ENCODE measurements at regions not wholly inside any gene's neighbourhood (a gene's known extent, or its start where the extent isn't known, plus 50 kb on each side); places are given as distances from the start of the nearest gene placed in this dataset.

DNA sequence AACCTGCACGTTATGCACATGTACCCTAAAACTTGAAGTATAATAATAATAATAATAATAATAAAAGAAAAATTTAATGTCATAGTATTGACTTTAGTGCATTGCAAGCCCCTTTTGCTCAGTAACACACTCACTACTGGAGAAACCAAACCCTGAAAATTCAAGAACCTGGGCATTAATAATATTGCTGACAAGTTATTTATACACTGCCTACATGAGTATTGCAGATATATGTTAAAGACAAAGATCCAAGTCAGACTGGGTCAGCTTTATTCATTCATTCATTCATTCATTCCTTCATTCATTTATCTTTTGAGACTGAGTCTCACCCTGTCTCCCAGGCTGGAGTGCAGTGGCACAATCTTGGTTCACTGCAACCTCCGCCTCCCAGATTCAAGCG, 1711.2 kb downstream of the TP53TG3F start:
- DNase-seq (ENCODE audit: low read depth), result no peak

DNA sequence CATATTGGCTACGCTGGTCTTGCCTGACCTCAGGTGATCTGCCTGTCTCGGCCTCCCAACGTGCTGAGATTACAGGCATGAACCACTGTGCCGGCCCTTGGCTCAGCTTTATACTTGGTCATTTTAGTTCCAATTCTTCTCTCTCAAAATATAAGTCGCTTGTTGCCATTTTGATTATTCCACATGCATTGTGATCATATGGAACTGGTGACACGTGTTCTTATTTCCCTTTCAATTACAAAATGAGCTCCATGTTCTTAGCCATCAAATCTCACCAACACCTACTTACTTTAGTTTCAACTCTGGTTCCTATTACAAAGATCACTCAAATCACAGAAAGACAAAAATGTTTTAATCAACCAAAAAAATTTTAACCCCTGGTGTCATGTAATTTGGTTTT, 1711.7 kb downstream of the TP53TG3F start:
- DNase-seq (ENCODE audit: low read depth), result no peak

DNA sequence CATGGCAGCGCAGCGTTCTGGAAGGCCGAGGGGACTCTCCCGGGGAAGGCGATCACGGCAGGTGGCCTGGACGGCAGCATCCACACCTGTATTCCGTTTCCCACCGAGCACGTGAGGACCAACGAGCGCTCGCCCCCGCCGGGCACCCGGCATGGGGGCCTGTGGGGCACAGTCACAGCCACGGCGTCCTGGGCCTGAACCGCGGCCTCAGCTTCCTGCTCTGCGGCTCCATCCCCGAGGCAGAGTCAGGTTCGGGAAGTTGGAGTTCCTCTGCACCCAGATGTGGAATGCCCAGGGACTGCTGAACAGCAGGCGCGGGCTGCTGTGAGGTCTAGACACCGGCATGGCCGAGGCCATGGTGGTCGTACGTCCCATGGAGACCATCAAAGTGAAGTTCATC, 1713.9 kb downstream of the TP53TG3F start:
- DNase-seq (ENCODE audit: low read depth), result no peak

DNA sequence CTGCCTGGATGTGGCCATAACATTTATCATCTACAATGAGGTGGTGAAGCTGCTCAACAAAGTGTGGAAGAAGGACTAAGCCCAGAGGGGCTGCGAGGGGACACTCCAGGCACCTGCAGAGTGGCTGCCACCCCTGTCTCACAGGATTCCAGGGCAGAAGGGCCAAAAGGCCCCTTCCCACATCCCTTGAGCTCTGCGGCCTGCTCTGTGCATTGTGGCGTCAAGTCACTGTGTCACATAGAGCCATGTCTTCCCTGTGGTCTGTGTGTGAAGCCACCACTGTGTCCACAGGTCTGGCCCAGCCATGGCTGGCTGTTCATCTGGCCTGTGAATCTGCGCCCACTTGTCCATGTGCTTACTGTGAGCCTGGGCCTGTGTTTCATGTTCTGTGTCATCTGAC, 1714.6 kb downstream of the TP53TG3F start:
- DNase-seq (ENCODE audit: low read depth), result no peak

DNA sequence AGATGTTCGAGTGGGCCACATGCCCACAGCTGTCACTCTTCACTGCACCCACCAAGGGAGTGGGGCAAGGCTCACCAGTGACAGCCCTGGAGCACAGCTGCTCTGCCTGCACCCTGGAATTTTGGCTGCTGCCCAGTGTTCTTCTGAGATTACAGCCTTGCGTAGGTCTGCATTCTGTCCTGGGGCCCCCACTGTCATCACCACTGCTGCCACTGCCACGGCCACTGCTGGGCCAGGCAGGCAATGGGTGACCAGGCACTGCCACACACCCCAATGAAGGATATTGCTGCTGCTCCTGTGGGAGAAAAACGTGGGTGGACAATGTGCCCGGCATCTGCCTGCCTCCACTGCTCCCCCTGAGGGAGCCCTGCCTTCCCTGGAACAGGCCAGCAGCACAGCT, 1717.0 kb downstream of the TP53TG3F start:
- no peak for DNase-seq (ENCODE audit: low read depth)

DNA sequence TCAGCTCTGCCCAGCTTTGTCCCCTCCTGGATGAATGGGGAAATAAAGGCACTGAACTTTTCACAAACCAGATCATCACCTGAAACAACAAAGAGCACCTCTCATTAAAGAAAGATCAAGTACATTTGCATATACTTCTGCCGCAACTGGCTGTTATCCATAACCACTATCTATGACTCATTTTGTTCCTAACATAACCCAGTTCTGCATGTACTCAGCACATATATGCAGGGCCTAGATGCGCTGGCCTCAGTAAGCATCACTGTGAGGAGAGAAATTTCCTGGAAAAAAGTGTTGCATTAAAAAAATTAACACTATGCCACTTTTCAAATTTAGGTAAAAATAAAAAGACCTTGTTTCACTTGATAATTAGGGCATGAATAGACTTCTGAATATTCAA, 1718.4 kb downstream of the TP53TG3F start:
- no peak for DNase-seq (ENCODE audit: low read depth)

DNA sequence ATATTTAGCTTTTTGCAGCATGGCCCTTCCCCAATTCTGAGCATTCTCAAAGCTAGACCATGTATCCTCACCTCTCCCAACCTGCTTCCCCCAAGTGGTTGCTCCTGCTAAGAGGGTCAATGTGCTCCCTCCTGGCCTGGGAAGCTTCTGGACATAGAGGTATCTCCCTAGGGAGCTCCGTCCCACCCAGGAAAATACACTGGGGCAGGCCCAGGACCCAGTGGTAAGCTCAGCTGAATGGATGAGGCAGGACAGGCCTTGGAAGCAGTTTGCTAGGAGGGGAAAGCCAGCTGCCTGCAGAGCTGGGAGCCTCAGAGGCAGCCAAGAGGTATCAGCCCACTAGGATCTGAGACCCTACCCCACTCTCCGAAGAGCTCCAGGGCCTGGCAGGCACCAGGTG, 1721.6 kb downstream of the TP53TG3F start:
- no peak for DNase-seq (ENCODE audit: low read depth)

DNA sequence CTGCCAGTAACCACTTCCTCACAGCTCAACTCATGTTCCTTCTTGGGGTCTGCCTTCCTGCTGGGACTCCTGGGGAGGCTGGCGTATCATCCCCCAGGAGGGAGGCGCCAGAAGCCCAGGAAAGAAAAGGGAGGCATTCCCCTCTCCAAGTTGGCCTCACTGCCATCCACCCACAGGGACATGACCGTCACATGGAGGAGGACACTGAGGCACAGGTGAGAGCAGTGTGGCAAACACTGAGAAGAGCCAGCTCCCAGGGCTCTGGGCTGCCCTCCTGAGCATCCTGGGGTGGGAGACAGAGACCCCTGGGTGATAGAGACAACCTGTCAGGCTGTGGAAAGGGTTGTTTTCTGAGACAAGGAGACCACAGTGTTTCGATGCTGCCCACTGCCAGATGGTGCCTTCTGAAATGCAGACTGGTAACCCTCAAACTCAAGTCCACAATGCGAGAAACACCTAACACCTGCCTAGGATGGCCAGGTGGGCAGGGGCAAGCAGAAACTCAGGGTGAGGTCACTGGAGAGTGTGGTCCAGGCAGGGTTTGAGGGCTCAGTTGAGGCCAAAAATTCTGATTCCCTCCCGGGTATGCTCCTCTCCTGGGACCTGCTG, 1722.1 kb downstream of the TP53TG3F start:
- DNase-seq (ENCODE audit: low read depth), result no peak

DNA sequence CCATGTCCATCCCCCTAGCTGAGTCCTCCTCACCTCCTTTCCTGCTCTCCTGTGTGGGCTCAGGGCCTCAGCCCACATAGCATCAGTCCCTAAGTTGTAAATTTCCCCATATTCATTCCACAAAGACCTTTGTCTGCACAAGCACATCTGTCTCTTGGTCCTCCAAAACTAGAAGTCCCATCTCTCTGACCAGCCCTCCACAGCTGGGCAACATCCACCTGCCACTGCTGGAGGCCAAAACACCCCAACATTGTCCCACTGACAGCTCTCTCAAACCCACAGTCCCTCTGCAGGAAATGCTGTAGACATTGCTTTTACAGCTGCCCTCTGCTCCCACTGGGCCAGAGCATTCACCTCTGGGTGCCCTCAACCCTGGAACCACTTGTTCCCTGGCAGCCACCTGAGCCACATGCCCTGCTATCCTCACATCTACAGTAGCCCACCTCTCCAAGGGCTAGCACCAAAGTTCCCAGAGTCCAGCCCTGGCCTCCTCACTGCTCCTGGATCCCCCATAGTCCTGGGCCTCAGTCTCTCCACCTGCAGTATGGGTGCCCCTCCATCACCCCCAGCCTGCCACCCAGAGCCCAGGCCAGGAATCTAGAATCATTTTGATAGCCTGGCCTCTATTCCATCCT, 1722.7 kb downstream of the TP53TG3F start:
- no peak for DNase-seq (ENCODE audit: low read depth)

DNA sequence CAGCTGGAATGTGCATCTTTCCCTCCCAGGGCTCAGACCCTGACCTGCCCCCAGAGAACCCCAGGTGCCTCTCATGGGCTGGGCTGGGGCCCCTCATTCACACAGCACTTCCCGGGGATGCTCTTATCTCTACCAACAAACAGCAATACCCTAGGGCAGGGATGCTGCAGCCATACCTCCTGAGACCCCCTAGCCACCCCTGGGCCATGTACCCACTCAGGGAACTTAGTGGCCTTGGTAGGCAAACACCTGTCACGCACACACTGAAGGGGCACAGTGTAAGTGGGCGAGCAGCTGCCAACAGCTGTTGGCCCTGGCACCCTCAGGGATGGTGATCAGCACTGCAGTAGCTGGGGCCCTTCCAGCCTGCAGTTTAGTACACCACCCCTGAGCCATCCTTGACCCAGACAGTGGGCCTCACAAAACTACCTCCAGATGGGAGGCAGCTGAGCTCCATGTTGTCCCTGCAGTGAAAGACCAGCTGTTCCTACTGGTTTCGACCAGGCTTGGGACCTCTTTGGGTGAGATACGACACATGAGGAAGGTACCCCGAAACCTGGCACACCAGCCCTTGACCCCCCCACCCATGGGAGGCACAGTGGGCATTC, 1723.6 kb downstream of the TP53TG3F start:
- no peak for DNase-seq (ENCODE audit: low read depth)

DNA sequence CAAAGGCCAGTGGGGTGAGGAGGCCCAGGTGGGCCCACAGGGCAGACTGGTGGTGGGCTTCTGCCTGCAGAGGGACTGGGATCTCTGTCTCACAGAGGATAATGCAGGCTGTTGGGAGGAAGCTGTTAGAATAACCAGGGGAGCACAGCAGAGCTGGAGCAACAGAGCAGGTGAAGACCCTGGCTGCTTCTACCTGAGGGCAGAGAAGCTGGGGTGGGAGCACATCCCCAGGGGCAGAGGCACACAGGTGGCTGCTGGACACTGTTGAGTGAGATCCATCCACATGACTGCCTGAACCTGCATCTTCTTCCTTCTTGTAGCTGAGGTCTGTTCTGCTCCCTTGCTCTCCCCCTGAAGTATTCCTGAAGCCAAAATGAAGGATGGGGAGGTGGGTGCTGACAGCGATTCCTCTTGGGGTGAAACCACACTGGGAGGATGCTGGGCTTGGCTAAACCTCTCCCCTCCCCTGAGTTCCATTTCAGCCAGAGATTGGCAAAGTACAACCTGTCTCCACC, 1725.0 kb downstream of the TP53TG3F start:
- no peak for DNase-seq (ENCODE audit: low read depth)

DNA sequence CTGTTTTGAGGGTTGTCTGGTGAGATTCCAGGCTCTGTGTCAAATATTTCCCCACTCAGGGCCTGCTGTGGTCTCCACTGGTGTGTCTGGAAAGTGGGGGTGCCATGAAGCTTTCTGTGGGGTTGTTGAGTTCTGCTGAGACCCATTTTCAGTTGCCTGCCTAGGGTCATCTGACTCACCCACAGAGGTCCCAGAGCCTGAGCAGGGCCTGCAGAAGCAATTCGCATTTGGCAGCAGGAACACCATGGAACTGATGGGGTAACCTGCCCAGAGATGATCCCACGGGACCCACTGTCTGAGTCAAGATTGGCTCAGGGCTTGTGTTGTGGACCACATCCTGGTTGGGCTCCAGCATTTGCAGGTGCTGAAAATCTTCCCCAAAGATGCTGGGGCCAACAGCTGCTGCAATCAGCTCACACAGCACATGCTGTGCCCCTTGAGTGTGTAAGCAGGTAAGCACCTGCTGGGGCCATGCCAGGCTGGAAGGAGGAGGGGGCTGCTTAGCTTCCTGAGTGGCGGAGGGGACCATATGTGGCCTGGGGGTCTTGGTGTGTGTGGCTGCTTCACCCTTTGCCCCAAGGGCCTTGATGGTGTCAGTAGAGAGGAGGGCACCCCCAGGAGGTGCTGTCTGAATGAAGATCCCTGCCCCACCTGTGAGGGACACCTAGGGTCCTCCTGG, 1726.1 kb downstream of the TP53TG3F start:
- no peak for DNase-seq (ENCODE audit: low read depth)

DNA sequence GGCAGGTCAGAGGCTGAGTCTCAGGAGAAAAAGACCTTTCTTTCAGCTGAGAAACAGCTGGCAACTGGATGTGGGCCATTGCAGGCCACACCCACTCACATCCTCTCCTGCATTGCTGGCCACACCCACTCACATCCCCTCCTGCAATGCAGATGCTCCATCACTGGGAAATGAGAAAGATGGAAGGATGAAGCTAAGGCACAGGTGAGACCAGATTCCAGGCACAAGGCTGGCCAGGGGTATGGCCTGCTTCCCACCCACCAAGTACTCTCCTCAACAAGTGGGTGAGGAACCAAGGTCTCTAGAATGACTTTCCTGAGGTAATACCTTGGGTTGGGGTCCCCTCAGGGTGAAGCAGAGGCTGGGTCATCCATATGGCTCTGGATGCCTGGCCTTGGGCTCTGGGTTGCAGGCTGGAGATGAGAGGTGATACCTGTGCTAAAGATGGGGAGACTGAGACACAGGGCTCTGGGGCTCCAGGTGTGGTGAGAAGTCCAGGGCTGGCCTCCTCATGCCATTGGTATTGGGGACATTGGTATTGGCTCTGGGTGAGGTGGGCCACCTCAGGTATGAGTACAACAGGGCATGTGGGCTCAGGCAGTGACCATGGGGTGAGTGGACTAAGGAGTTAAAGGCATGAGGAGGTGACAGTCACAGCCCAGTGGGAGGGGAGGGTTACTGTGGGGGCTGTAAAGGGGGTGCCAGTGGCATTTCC, 1726.8 kb downstream of the TP53TG3F start:
- no peak for DNase-seq (ENCODE audit: low read depth)

DNA sequence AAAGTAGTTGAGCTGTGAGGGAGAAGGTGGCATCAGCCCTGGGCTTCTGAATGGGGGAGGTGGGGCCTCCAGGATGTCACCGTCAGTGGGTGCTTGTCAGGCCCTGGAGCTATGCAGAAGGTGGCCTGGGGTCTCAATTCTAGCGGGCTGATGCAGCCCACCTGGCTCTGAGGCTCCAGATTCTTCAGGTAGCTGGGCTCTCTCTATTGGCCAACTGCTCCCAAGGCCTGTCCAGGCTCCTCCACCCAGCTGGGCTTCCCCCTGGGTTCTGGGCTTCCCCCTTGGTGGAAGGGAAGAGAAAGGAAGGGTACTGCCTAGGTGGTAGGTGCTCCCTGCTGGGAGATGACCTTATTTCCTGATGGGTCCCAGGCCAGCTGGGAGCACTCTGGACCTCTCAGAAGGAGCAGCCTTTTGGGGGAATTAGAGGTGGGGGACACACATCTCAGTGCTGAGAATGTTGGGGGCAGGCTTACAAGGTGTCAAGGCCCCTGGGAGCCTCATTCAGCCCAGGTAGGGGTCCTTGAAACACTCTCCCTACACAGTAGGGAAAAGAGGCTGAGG, 1728.3 kb downstream of the TP53TG3F start:
- no peak for DNase-seq (ENCODE audit: low read depth)

DNA sequence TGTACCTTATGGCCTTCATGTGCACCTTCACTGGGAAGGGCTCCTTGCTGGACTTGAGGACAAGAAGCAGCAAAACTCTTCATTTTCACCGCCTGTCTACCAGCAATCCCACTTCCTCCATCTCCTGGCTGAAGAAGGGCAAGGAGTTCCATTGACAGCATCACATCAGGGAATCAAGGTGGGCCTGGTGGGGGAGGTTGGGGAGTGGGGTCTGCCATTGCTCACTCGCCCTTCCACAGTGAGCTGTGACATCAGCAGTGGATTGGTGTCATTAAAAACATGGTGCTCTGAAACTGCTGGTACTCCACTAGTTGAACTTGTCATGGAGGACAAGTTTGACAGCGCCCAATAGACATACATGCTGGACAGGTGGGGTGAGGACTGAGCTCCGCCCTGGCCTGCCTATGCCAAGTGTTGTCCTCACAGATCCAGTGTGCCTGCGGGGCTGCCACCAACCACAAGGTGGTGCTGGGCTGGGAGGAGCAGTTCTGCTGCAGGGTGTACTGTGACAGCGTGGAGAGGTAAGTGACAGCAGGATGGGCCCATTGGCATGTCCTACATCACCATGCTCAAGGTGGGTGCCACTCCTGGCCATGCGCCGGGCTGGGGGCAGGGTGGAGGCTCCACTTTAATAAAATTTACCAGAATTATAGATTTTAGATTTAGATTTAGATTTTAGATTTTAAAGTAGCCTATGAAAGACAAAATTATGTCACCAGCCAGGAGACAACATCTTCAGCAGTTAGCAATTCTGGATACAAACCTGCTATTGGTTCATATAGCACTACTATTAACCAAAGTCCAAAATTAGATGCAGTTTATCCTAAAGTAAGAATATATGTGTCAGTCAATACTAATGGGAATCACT, 1729.1 kb downstream of the TP53TG3F start:
- peak; percentile 5 for DNase-seq (ENCODE audit: low read depth)

DNA sequence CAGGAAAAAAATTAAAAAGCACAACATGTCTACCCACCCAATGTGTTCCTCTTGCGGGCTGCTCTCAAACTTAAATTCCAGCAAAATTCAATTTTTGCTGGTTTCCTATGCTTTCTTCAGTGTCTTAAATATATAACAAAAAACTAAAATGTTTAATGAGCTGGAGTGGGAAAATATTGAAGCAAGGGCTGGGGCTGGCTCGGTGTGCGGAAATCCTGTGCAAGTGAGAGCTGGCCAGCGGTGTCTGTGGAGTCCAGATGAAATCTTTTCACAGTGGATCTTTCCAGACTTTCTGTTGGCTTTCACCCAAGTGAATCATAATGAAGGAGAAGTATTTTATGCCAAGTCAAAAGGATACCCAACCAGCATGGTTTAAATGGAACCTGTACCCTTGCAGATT, 1733.6 kb downstream of the TP53TG3F start:
- DNase-seq (ENCODE audit: low read depth), result no peak

DNA sequence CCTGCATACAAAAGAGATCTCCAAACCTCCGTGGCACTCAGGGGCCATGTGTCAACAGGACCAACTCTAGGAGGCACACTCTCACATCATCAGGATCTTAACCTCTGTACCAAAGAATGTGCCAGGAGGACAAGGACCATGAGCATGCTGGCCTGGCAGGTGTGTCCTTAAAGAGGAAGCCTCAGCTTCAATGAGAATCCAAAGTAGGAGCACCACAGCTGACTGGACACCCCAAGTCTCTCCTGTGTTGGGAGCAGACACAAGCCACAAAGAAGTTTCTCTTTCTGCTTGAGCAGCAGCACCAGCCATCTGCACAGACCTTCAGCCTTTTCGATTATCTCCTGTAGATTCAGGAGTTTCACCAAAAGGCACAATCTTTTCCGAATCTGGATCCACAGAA, 1734.5 kb downstream of the TP53TG3F start:
- DNase-seq (ENCODE audit: low read depth), result no peak

DNA sequence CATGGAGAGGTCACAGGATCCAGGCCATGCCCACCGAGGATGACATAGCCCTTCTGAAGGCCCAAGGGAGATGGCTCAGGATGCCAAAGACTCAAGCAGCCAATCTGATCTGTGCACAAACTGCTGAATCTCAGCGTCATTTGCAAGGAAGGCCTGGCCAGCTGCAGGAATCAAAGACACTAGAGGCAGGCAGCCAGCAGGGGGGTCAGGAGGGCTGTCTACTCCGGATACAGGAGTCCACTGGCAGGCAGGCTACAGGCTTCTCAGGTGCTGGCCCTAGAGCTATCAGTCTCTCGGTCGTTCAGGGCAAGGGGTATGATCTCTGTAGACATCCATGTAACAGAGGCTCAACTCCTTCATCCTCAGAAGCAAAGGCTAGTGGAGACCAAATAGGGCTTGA, 1735.3 kb downstream of the TP53TG3F start:
- DNase-seq (ENCODE audit: low read depth), result no peak

DNA sequence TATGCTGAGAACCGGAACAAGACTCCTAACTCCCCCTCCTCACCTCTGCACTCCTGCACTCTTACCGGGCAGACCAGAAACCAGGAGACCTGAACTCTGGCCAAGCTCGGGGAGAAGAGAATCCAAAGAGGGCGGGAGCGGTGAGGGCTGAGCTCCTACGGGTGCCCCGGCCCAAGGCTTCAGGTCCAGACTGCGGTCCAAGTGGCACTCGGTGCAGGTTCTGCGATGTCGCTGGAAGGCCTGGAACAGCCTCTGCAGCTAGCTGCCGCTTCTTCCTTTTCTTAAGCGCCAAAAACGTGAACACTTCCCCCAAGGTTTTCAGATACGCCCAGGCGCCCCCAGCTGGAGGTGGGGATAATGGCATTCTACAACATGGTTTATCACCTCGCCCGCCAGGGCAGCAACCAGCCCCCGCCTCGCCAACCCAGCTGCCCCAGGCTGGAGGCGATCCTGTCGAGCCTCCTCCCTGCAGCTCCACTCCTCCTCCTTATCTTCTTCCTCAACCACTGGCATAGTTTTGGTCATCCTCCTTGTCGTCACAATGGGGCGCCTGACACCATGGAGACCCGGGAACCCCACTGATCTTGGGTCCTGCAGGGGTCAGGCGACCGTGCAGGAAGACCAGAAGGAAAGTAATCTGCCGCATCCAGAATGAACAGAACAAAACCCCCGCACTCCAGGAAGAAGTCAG, 1735.9 kb downstream of the TP53TG3F start:
- no peak for DNase-seq (ENCODE audit: low read depth)

DNA sequence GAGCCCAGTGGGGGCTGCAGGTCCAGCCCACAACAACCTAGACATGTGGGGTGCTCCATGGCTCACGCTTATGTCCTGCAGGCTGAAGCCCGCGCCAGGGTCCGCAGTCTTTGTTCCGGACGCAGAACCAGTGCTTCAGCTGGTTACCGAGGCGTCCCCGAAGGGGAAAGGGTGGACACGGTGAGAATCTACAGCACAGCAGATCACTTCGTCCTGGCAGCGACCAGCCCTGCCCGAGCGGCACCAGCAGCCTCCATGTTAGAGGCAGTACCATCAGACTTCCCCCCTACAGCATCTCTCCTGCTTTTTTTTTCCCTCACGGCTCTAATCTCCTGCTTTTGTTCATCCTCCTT, 1736.4 kb downstream of the TP53TG3F start:
- DNase-seq (ENCODE audit: low read depth), result no peak

DNA sequence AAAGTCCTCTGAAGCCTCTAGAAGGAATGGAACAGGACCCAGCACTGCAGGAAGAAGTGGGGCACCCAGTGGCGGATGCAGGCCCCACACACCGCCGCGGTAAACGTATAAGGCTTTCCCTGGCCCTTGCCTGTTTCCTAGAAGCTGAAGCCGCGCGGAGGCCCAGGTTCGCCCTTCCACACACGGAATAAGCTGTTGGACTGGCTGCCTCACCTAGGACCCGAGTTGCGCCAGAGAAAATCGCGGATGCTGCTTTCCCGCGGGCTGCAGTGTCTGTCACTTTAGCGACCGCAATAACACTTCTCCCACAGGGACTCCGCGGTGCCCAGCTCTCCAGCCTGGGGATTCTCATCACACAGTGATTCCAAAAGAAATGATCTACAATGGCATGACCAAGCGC, 1736.9 kb downstream of the TP53TG3F start:
- no peak for DNase-seq (ENCODE audit: low read depth)
